Cardiac muscle cell (in vitro differentiated cells and primary cell): ENCODE measurements at regions not wholly inside any gene's neighbourhood (a gene's known extent, or its start where the extent isn't known, plus 50 kb on each side); places are given as distances from the start of the nearest gene placed in this dataset.

Source experiments
- DNase-seq, 2 donors: peaks; one replicate each; pipeline versions ENCODE4 v3.0.0 to v3.0.0-alpha.2; 2010 to 2017; ENCODE audit warnings: low read depth in 1 of 2, low spot score in 1 of 2
- H3K27ac ChIP-seq: fragments of 200-600 bp; sonication (generic); 2 replicates; pipeline ENCODE4 v1.5.1; 2016
- H3K27me3 ChIP-seq: fragments of 200-600 bp; sonication (generic); 2 replicates; pipeline ENCODE4 v1.6.0; 2016; ENCODE audit warnings: control low read depth
- H3K36me3 ChIP-seq: fragments of 200-600 bp; sonication (generic); 2 replicates; pipeline ENCODE4 v1.5.1; 2016; ENCODE audit warnings: control low read depth
- H3K4me1 ChIP-seq: fragments of 200-600 bp; sonication (generic); 2 replicates; pipeline ENCODE4 v1.8.1; 2017; ENCODE audit warnings: low read depth, mild to moderate bottlenecking, mixed run types
- H3K4me3 ChIP-seq: fragments of 200-600 bp; sonication (generic); 2 replicates; pipeline ENCODE4 v1.5.1; 2016; ENCODE audit warnings: mild to moderate bottlenecking
- H3K9me3 ChIP-seq: fragments of 200-600 bp; sonication (generic); 2 replicates; pipeline ENCODE4 v1.5.1; 2017; ENCODE audit warnings: low read depth, mild to moderate bottlenecking, control low read depth
- CTCF ChIP-seq: IDR thresholded peaks from 2 replicates; pipeline ENCODE4 v1.5.1; 2012; ENCODE audit warnings: low read depth, mild to moderate bottlenecking, low read length

- Histone ChIP-seq H3K27me3 (no peaks in the 10 kb centered on the region), H3K36me3 (no peaks in the 10 kb centered on the region), H3K9me3 (no peaks in the 10 kb centered on the region), H3K4me1 (no peaks in the 10 kb centered on the region), H3K4me3 (no peak overlapping the region), H3K27ac (no peak overlapping the region)
- no peak for DNase-seq
- no peak for TF ChIP-seq CTCF
Measured at GRCh38 chr9:100938507-100938906, 90.0 kb upstream of the PLPPR1 start.

- no peak for TF ChIP-seq CTCF
- no peak for DNase-seq
- Histone ChIP-seq H3K4me1 (no peaks in the 10 kb centered on the region), H3K27ac (no peak overlapping the region), H3K4me3 (no peak overlapping the region), H3K36me3 (no peaks in the 10 kb centered on the region), H3K9me3 (no peaks in the 10 kb centered on the region), H3K27me3 (no peaks in the 10 kb centered on the region)
Measured at GRCh38 chr9:100939636-100940035, 88.9 kb upstream of the PLPPR1 start.

- DNase-seq: no peak
- Histone ChIP-seq H3K27me3 (no peaks in the 10 kb centered on the region), H3K9me3 (no peaks in the 10 kb centered on the region), H3K4me3 (no peak overlapping the region), H3K27ac (no peak overlapping the region), H3K4me1 (peaks cover 6% of the 10 kb centered on the region), H3K36me3 (no peaks in the 10 kb centered on the region)
- TF ChIP-seq CTCF: no peak
Measured at GRCh38 chr9:100959226-100959625, 69.3 kb upstream of the PLPPR1 start.
